Small intestine (tissue), 7 donors: ENCODE measurements at regions not wholly inside any gene's neighbourhood (a gene's known extent, or its start where the extent isn't known, plus 50 kb on each side); places are given as distances from the start of the nearest gene placed in this dataset.

Source experiments
- DNase-seq, 2 donors: peaks; one replicate each; pipeline versions ENCODE4 v3.0.0 to v3.0.0-alpha.2; 2013
- FAIRE-seq: peaks from 2 replicates; lab custom pipeline; 2012; peaks lifted over from hg19 to GRCh38; lab: Jason Lieb, UNC
- H3K27ac ChIP-seq, 3 donors: one replicate each; pipeline ENCODE4 v1.5.1; 2013; ENCODE audit warnings: low read length in 2 of 3, mild to moderate bottlenecking in 2 of 3, control low read depth in 1 of 3, inconsistent platforms in 1 of 3, low read depth in 1 of 3, moderate library complexity in 1 of 3
- H3K27me3 ChIP-seq, 3 donors: one replicate each; pipeline ENCODE4 v1.6.1; 2013; ENCODE audit warnings: low read length in 3 of 3, inconsistent platforms in 1 of 3; ENCODE audit not compliant: control insufficient read depth in 3 of 3, insufficient read depth in 3 of 3
- H3K36me3 ChIP-seq, 3 donors: one replicate each; pipeline ENCODE4 v1.6.1; 2013; ENCODE audit warnings: low read length in 3 of 3, inconsistent platforms in 1 of 3, low read depth in 1 of 3, mild to moderate bottlenecking in 1 of 3, moderate library complexity in 1 of 3; ENCODE audit not compliant: control insufficient read depth in 3 of 3, insufficient read depth in 2 of 3
- H3K4me1 ChIP-seq, 3 donors: one replicate each; pipeline ENCODE4 v1.6.1; 2013; ENCODE audit warnings: low read length in 2 of 3, inconsistent platforms in 1 of 3, low read depth in 1 of 3, mild to moderate bottlenecking in 1 of 3, moderate library complexity in 1 of 3; ENCODE audit not compliant: control insufficient read depth in 3 of 3, insufficient read depth in 2 of 3
- H3K4me3 ChIP-seq, 3 donors: one replicate each; pipeline ENCODE4 v1.5.1; 2013; ENCODE audit warnings: low read length in 3 of 3, control low read depth in 1 of 3, inconsistent platforms in 1 of 3, low read depth in 1 of 3, mild to moderate bottlenecking in 1 of 3, moderate library complexity in 1 of 3
- H3K9me3 ChIP-seq, 2 donors: one replicate each; pipeline ENCODE4 v1.6.1; 2013; ENCODE audit warnings: low read depth in 1 of 2, low read length in 1 of 2; ENCODE audit not compliant: control insufficient read depth in 2 of 2, insufficient read depth in 1 of 2
- WGBS, 3 donors: extraction: QIAGEN DNeasy Blood & Tissue Kit; methylation state at CpG; one replicate each; pipeline ENCODE4 v1.1.7; 2013; 5-methylcytosine and 5-hydroxymethylcytosine counted together
- donor health status: healthy with polysubstance abuse.
- donor health status: control.
- donor health status: control.
- donor health status: Bipolar disorder and iron deficiency.
- donor health status: healthy.

DNA sequence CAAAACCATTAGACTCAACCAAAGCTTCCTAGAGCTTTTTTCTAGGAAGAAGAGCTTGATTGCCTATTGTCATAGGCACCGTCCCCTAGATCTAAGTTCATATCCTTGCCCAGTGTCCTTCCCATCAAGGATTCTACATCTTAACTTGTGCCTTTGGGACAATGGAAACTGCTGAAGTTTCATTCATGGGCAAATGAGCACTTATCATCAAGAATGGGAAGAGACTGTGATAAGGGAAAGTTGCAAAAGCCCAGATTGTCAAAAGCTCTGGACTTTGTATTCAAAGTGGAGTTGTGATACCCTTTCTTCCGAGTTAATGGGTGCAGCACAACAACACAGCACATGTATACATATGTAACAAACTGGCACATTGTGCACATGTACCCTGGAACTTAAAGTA lies 503.0 kb upstream of the KLHL29 start:
- FAIRE-seq, result no peak
- Histone ChIP-seq H3K27ac (peak overlapping the region in 1 of 3 donors; percentile 30), H3K4me3 (no peak overlapping the region), H3K4me1 (peaks cover 0 to 2% (median 0%) of the 10 kb centered on the region in 3 donors), H3K9me3 (no peaks in the 10 kb centered on the region), H3K36me3 (no peaks in the 10 kb centered on the region), H3K27me3 (no peaks in the 10 kb centered on the region)
- peak; percentile 15 to 50 for DNase-seq
- 21 to 53% (median 42%) methylated on average over 2 of the region's 2 CpGs for WGBS, 3 donors

DNA sequence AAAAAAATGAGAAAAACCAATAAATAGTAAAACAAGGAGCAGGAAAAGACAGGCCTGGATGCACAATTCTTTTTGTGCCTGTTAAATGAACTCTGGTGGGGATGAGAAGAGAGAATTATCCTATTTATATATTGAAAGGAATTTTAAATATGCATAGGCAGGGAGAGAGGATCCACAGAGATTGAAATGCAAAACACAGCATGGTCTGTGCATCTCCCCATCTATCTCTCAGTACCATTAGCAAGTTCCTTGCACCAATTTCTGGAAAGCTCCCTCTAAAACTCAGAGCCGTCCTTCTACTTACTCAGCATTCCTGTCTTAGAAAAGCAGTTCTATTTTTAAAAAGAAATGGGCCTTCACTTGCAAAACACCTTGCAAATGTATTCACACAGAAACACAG lies 502.3 kb upstream of the KLHL29 start:
- DNase-seq (no peak), FAIRE-seq (no peak)
- Histone ChIP-seq H3K9me3 (no peaks in the 10 kb centered on the region), H3K27me3 (no peaks in the 10 kb centered on the region), H3K27ac (no peak overlapping the region), H3K4me3 (no peak overlapping the region), H3K4me1 (peaks cover 0 to 8% (median 0%) of the 10 kb centered on the region in 3 donors), H3K36me3 (no peaks in the 10 kb centered on the region)
- 65 to 90% (median 86%) methylated on average over 1 of the region's 1 CpG for WGBS, 3 donors

GRCh38 chr2:22883054-22883453 lies 501.9 kb upstream of the KLHL29 start:
- no peak overlapping the region for H3K27ac ChIP-seq
- FAIRE-seq (no peak), DNase-seq (no peak)
- H3K9me3 ChIP-seq, result no peaks in the 10 kb centered on the region
- H3K36me3 ChIP-seq, result no peaks in the 10 kb centered on the region
- 73 to 77% (median 77%) methylated on average over 5 of the region's 5 CpGs for WGBS, 3 donors
- H3K27me3 ChIP-seq, result no peaks in the 10 kb centered on the region
- H3K4me3 ChIP-seq, result no peak overlapping the region
- peaks cover 0 to 10% (median 0%) of the 10 kb centered on the region in 3 donors for H3K4me1 ChIP-seq

- peaks cover 0 to 12% (median 0%) of the 10 kb centered on the region in 3 donors for H3K4me1 ChIP-seq
- FAIRE-seq (no peak), DNase-seq (no peak)
- H3K27me3 ChIP-seq, result no peaks in the 10 kb centered on the region
- H3K27ac ChIP-seq, result no peak overlapping the region
- H3K4me3 ChIP-seq, result no peak overlapping the region
- 74 to 81% (median 77%) methylated on average over 1 of the region's 1 CpG for WGBS, 3 donors
- H3K9me3 ChIP-seq, result no peaks in the 10 kb centered on the region
- H3K36me3 ChIP-seq, result no peaks in the 10 kb centered on the region
Measured at GRCh38 chr2:22885245-22885644, 499.7 kb upstream of the KLHL29 start.

GRCh38 chr2:22887426-22887825 lies 497.6 kb upstream of the KLHL29 start:
- Histone ChIP-seq H3K27me3 (no peaks in the 10 kb centered on the region), H3K27ac (no peak overlapping the region), H3K4me3 (no peak overlapping the region), H3K36me3 (no peaks in the 10 kb centered on the region), H3K4me1 (peaks cover 0 to 11% (median 0%) of the 10 kb centered on the region in 3 donors), H3K9me3 (no peaks in the 10 kb centered on the region)
- DNase-seq, result peak in 1 of 2 donors; percentile 44
- no peak for FAIRE-seq
- WGBS, 3 donors, result 69 to 78% (median 76%) methylated on average over 4 of the region's 4 CpGs

DNA sequence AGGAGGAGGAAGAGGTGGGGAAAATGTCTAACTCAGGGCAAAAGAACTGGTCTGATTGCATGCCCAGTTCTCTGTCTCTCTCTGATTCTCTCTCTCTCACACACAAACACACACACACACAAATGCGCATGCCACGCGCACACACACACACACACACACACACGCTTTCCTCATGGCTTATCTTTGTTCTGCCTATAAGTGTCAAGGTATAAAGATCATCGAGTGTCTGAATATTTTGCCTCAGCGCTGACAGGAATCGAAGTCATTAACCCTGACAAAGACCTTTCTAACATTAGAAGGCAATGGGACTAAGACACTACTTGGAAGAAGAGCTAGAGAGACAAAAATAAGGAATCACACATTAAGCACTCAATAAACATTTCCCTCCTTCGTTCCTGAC lies 497.1 kb upstream of the KLHL29 start:
- no peaks in the 10 kb centered on the region for H3K36me3 ChIP-seq
- no peaks in the 10 kb centered on the region for H3K27me3 ChIP-seq
- DNase-seq (peak; percentile 29 to 56), FAIRE-seq (no peak)
- H3K27ac ChIP-seq, result no peak overlapping the region
- no peak overlapping the region for H3K4me3 ChIP-seq
- no peaks in the 10 kb centered on the region for H3K9me3 ChIP-seq
- peaks cover 0 to 10% (median 0%) of the 10 kb centered on the region in 3 donors for H3K4me1 ChIP-seq
- 24 to 62% (median 48%) methylated on average over 8 of the region's 8 CpGs for WGBS, 3 donors

GRCh38 chr2:22890132-22890531 lies 494.8 kb upstream of the KLHL29 start:
- Histone ChIP-seq H3K27me3 (no peaks in the 10 kb centered on the region), H3K4me3 (no peak overlapping the region), H3K36me3 (no peaks in the 10 kb centered on the region), H3K27ac (no peak overlapping the region), H3K4me1 (peaks cover 0 to 10% (median 0%) of the 10 kb centered on the region in 3 donors), H3K9me3 (no peaks in the 10 kb centered on the region)
- DNase-seq (no peak), FAIRE-seq (no peak)
- 91 to 93% (median 92%) methylated on average over 5 of the region's 5 CpGs for WGBS, 3 donors

GRCh38 chr2:22893761-22894517 lies 491.0 kb upstream of the KLHL29 start:
- WGBS, 3 donors, result 88 to 90% (median 88%) methylated on average over 13 of the region's 13 CpGs
- FAIRE-seq (no peak), DNase-seq (no peak)

More at GRCh38 chr2:22893761-22894517, 491.0 kb upstream of the KLHL29 start:
- Histone ChIP-seq H3K4me3 (no peak overlapping the region), H3K9me3 (no peaks in the 10 kb centered on the region), H3K27ac (no peak overlapping the region), H3K36me3 (no peaks in the 10 kb centered on the region), H3K27me3 (no peaks in the 10 kb centered on the region), H3K4me1 (no peaks in the 10 kb centered on the region)
